Right renal pelvis (tissue), 4 donors: ENCODE measurements at regions not wholly inside any gene's neighbourhood (a gene's known extent, or its start where the extent isn't known, plus 50 kb on each side); places are given as distances from the start of the nearest gene placed in this dataset.

Source experiments
- DNase-seq, 4 donors: peaks; one replicate each; pipeline ENCODE4 v3.0.0-alpha.2; 2013; ENCODE audit warnings: low read depth in 4 of 4, low spot score in 3 of 4, missing footprints in 1 of 4

GRCh38 chr6:145227593-145227992 is 507.7 kb downstream of the EPM2A start:
- DNase-seq: no peak

GRCh38 chr6:145228962-145229582 is 506.2 kb downstream of the EPM2A start:
- no peak for DNase-seq

- no peak for DNase-seq
Measured at GRCh38 chr6:145233955-145234354, 501.4 kb downstream of the EPM2A start.

GRCh38 chr6:145235207-145235606 is 500.1 kb downstream of the EPM2A start:
- DNase-seq: no peak

- no peak for DNase-seq
Measured at GRCh38 chr6:145238787-145239186, 496.5 kb downstream of the EPM2A start.

- DNase-seq: no peak
Measured at GRCh38 chr6:145241039-145241438, 494.3 kb downstream of the EPM2A start.

GRCh38 chr6:145241721-145242120 is 493.6 kb downstream of the EPM2A start:
- no peak for DNase-seq

- DNase-seq: no peak
Measured at GRCh38 chr6:145244349-145245100, 490.8 kb downstream of the EPM2A start.

- no peak for DNase-seq
Measured at GRCh38 chr6:145245119-145245518, 490.2 kb downstream of the EPM2A start.

- DNase-seq: no peak
Measured at GRCh38 chr6:145247692-145248419, 487.5 kb downstream of the EPM2A start.

- no peak for DNase-seq
Measured at GRCh38 chr6:145250436-145250835, 484.9 kb downstream of the EPM2A start.

GRCh38 chr6:145252737-145253136 is 482.6 kb downstream of the EPM2A start:
- no peak for DNase-seq

- DNase-seq: no peak
Measured at GRCh38 chr6:145254649-145255401, 480.5 kb downstream of the EPM2A start.

GRCh38 chr6:145257704-145258103 is 477.6 kb downstream of the EPM2A start:
- no peak for DNase-seq

GRCh38 chr6:145258122-145258521 is 477.2 kb downstream of the EPM2A start:
- DNase-seq: no peak

GRCh38 chr6:145260484-145261175 is 474.7 kb downstream of the EPM2A start:
- no peak for DNase-seq

- no peak for DNase-seq
Measured at GRCh38 chr6:145261758-145262157, 473.6 kb downstream of the EPM2A start.

GRCh38 chr6:145262771-145263170 is 472.5 kb downstream of the EPM2A start:
- DNase-seq: no peak

- DNase-seq: no peak
Measured at GRCh38 chr6:145263778-145264211, 471.5 kb downstream of the EPM2A start.

GRCh38 chr6:145266432-145267075 is 468.8 kb downstream of the EPM2A start:
- DNase-seq: no peak
